Activated CD4-positive, alpha-beta T cell treated with anti-CD3 and anti-CD28 coated beads, Interleukin-2, amount 50 U/mL, for 1 hour (primary cell): ENCODE measurements at regions not wholly inside any gene's neighbourhood (a gene's known extent, or its start where the extent isn't known, plus 50 kb on each side); places are given as distances from the start of the nearest gene placed in this dataset.
"Not testable (repeated sequence)": the region's sequence is repeated elsewhere in the genome, so short reads cannot be mapped to it uniquely, and the experiment has no call there.

ENCODE experiments used
- DNase-seq: peaks from one replicate; pipeline ENCODE4 v3.0.0-alpha.2; 2020

DNA sequence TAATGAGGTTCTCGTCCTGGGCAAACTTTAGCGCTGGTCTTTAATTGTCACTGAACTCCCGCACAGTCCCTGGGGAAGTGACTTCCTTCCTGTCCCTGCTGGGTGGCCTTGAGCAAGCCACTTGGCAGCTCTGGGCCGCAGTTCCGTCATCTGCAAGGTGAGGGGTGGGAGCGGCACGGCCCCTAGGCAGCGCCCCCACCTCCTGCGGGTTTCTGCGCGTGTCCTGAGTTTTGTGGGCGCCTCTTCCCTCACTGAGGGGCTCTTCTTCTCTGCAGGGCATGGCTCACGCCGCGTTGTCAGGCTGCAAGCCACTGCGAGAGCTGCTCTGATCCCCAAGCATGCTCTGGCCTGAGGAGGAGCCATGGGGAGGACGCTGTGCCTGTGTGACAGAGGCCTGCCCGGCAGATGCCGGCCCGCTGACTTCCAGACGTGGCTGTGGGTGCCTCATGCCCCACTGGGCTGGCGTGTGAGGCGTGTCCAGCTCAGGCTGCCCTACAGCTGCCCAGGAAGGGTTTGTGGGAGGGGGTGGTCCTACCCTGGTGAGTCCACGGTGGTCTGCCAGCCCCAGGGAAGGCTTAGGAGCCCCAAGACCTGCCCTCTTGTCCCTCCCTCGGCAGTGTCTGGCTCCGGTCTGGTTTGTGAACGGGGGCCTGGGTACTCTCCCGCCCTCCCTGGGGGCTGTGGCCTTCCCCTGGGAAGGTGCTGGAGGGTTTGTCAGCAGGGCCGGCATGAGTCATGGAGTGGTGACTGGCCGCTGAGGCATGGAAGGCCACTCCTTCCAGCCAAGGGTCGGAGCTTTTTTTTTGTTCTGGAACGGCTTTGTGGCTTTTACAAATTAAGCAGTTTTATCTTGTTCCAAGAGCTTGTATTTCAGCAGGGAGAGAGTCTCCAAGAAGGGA, 182.0 kb downstream of the SEC14L1 start:
- DNase-seq: no peak

DNA sequence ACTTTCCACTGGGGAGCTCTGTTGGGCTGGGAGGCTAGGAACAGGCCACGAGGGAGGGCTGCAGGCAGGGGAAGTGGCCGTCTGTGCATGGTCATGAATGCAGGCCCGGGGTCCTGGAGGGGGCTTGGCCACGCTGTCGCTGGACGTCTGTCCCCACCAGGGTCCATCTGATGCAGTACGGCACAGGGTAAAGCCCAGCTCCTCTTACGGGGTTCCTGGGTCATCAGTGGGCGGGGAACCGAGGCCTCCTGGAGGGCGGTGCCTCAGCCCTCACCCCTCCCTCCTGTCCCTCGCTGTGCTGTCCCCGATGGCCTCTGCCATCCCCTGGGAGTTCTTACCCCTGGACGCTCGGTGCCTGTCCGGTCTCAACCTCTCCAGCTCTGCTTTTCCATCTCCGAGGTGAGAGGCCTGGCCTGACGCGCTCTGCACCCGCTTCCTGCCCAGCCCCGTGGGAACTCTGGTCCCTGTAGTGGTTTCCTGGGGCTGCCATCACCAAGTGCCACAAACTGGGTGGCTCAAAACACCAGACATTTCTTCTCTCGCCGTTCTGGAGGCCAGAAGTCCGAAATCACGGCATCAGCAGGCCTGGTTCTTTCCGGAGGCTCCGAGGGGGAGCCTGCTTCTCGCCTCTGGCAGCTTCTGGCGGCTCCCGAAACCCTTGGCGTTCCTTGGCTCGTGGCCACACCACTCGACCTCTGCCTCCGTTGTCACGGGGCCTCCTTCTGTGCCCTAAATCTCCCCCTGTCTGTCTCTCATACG, 182.8 kb downstream of the SEC14L1 start:
- no peak for DNase-seq

DNA sequence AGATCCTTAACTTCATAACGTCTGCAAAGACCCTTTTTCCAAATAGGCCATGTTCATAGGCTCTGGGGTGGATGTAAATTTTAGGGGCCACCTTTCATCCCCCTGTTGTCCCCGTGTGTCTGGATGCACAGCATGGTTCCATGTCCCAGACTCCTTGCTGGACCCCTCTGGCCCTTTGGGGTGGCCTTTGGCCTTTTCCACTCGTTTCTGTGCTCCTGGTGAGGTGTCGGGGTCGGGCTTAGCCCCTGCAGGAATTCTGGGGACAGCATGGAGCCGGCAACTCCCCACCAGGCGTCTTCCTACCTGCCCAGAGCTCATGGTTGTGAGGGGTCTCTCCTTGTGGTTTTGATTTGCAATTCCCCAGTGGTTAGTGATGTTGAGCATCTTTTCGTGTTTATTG, 183.5 kb downstream of the SEC14L1 start:
- DNase-seq: no peak

DNA sequence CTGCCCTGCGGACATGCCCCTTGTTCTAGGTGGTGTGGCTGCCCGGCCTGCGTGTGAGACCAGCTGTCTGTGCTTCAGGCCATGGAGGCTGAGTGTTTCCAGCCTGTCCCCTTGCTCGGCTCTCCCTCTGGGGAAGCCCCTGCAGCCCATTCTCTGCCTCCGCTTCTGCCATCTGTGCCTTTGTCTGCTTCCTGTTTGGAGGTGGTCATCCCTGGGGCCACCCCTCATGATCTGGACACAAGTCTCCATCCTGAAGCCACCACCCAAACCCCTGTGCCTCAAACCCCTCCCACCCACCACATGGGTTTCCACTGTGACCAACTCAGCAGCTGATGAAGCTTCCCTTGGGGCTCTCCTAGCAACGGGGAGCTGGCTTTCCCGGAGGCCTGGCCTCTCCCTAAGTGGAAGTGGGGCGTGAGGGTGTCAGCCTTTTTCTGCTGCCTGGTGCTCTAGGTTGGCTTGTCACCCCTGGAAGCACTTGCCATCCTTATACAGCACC, 184.9 kb downstream of the SEC14L1 start:
- DNase-seq: no peak

DNA sequence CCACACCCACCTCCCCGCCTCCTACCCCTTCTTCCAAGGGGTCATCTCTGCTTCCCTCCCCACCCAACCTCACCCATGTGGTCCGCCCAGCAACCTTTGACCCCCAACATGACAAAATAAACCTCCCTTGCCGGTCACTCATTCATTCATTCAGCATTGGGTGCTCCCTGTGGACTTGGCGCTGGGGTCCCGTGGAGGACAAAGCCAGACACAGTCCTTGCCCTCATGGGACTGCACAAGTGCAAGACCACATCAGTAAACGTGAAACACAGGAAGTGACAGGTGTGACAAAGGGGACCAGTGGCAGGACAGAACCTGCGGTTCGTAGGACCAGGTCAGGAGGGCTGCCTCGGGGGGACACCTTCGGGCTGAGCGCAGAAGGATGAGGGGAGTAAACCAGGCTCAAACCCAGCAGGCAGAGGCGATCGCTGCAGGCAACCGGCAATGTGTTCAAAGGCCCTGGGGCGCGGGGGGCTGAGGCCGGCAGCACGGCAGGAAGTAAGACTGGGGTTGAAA, 185.4 kb downstream of the SEC14L1 start:
- DNase-seq: no peak

DNA sequence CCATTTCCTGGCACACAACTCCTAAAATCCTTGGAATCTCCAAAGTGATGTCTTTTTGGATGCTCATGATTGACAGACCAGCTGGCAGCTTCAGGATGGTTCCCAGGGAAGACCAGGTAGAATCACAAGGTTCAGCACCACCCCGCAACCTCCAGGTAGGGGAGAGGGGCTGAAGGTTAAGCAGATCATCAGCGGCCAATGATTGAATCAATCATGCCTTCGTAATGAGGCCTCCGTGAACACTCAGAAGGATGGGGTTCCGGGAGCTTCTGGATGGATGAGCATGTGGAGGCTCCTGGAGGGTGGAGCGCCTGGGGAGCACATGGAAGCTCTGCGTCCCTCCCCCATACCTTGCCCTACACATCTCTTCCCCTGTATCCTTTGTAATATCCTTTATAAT, 185.9 kb downstream of the SEC14L1 start:
- no peak for DNase-seq

DNA sequence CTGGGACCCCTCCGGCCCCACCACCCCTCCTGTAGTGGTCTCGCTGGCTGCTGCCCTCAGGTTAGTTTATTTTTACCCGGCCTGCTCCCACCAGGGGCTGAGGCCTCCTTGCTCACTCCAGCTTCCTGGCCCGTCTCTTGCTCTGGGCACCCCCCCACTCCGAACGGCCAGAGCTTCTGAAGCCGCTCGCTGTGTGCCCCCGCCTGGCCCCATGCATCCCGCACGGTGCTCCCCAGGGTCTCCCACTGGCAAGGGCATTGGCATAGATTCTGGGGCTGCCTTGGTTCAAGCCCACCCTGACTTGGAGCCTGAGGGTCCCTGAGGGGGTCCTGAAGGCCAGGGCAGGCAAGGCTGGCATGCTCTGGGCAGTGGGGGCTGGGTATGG, 186.4 kb downstream of the SEC14L1 start:
- no peak for DNase-seq

DNA sequence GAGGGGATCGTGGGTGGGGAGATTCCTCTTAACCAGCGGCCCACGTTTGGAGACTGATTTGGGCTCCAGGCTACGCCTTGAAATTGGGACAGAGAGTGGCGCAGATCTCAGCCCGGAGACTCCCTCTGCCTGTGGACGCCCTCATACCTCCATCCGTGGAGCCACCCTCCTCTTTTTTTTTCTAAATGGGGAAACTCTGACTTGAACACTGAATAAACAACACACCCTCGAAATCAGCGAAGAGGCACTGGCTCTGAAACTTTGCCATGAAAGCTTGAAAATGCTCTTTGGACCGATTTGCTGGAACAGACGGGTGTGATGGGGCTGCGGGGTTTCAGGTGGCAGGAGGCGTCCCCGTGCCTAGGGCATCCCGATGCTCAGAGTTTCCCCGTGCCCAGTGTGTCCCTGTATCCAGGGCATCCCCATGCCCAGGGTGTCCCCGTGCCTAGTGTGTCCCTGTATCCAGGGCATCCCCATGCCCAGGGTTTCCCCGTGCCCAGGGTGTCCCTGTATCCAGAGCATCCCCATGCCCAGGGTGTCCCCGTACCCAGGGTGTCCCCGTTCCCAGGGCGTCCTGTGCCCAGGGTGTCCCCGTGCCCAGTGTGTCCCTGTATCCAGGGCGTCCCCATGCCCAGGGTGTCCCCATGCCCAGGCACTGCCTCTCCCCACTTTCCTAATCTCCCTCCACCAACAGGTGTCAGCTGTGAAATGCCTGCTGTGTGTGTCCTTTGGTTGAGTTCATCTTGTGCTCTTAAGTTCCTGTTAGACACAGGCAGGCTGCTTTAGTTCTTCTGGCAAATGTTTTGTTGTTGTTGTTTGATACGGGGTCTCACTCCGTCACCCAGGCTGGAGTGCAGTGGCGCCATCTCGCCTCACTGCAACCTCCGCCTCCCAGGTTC, 187.0 kb downstream of the SEC14L1 start:
- DNase-seq: no peak

DNA sequence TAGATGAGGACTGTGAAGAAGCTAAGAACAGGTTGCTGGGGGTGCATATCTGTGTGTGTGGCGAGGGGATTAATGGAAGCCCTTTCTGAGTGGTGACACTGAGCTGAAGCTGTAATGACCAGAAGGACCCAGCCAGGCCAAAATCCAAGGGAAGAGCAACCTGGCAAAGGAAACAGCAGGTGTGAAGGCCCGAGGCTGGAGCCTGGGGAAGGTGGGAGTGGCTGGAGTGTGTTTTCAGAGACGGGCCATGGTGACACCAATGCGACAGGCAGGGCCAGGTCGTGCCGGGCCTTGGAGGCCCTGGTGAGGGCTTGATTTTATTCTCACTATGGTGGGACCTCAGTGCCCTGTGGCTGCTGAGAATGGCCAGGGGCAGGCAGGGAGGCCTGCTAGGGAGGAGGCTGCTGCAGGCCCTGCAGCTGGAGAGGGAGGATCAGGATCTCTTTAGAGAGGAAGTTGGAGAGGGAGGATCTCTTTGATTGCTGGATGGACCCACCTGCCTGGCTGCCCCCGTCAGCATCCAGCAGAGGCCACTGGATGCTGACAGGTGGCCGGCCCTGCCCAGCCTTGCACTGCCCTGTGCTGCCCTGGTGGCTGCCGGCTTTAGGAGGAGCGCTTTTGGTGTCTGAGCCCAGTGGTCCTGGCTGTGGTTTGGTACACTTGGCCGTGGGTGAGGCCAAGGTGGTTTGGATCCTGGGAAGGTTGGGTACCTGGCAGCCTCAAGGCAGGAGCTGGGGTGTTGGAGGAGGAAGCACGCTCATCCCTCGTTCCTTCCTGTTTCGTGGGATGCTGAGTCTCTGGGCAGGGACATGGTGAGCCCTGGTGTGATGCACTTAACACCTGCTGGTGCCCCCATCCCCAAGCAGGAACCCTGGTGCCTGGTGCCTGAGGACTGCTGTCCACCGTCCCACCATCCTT, 188.3 kb downstream of the SEC14L1 start:
- no peak for DNase-seq

DNA sequence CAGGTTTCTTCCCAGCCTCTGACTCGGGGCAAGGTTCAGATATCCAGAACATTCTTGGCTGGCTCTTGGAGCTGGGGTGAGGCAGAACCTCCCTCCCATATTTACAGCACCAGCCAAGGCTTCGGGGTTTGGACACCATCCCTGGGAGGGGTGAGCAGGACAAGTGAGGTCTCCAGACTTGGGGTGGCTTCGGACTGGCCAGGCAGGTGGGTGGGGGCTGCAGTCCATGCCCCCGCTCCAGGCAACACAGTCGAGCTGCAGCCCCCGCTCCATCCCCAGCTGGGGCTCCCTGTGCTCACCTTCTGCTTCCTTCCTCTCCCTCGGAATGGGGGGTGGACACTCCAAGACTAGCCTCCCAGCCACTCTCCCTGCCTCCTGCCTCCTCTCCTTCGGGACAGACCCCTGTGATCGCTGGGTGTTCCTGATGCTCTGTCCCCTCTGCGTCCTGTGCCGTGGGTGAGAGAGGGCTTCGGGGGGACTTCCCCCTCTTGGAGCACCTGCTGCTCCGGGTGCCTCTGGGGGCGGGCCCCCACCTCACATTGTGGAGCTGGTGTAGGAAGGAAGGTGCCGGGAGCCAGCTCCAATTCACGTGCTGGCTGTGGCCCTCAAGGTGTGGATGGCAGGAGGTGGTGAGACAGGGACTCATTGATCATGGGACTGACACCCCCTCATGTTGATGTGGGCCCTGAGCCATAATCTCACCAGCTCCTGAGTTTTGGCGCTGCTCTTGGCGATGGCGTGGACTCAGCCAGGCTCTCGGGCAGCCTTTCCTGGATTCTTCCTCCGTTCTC, 189.2 kb downstream of the SEC14L1 start:
- no peak for DNase-seq

DNA sequence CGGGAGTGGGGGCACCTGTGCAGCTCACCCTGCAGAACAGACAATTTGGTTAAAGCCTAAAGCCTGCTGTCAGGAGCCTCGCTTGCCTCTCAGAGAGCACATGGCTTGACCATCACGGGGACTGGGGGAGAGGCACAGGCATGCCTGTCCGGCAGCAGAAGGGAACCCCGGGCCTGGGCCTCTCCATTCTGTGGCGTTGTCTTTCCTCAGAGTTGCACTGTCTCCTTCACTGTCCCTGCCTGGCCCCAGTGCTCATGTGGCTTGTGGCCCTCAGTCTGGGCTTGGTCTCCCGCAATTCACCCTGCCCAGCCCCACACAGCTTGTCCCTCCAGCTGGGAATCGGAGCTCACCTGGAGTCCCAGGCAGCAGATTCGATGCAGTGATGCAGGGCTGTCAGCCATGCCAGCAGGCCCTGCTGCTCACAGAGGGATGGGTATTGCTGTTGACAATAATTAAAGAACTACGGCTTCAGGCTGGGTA, 189.9 kb downstream of the SEC14L1 start:
- no peak for DNase-seq

DNA sequence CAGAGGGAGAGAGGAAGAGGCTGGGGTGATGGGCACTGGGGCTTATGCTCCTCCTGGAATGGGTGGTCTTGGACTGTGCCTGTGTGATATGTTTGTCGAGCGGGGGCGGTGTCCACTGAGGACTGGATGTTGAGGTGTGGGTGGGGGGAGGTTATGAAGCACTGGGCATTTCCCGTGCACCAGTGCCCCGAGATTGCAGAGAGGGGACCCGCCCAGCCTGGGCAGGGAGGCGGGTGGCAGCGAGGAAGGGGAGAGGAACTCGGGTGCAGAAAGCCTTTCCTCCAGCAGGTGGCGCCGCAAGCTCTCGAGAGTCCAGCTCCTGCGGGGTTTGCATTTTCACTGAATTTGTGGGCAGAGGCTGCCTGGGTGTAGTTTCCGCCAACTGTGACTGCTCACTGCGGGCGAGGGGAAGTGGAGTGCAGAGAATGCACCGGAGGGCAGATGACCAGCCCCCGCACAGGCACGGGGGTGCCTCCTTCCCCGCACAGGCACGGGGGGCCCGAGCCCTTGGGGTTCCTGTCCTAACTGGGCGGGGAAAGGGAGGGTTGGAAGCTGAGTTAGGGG, 190.6 kb downstream of the SEC14L1 start:
- DNase-seq: peak; percentile 98

DNA sequence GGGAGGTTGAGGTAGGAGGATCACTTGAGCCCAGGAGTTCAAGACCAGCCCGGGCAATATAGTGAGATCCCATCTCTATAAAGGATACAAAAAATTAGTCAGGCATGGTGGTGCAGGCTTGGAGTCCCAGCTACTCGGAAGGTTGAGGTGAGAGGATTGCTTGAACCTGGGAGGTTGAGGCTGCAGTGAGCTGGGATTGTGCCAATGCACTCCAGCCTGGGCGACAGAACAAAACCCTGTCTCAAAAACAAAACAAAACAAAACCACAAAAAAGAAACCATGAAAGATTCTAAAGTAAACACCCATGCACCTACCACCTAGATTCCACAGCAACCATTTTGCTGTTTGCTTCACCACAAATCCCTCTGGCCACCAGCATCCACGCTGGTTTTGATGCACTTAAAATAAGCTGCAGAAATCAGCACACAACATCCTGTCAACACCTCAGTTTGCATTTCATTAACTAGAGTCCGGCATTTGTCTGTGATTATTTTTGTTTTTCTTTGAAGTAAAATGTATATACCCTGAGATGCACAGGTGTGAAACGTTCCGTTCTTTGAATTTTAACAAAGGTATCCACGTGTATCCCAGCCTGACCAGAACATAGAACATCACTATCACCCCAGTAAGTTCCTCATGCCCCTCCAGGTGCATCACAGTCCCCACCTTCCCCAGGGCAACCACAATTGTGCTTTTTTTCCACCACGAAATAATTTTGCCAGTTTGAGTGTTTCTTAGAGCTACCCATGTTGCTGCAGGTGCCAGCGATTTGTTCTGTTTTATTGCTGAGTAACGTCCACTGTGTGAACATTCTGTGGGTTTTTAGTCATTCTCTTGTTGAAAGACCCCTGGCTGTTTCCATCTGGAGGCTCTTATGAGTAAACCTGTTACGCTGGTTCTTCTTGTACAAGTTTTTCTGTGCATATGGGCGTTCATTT, 191.5 kb downstream of the SEC14L1 start:
- peak; percentile 44 for DNase-seq

DNA sequence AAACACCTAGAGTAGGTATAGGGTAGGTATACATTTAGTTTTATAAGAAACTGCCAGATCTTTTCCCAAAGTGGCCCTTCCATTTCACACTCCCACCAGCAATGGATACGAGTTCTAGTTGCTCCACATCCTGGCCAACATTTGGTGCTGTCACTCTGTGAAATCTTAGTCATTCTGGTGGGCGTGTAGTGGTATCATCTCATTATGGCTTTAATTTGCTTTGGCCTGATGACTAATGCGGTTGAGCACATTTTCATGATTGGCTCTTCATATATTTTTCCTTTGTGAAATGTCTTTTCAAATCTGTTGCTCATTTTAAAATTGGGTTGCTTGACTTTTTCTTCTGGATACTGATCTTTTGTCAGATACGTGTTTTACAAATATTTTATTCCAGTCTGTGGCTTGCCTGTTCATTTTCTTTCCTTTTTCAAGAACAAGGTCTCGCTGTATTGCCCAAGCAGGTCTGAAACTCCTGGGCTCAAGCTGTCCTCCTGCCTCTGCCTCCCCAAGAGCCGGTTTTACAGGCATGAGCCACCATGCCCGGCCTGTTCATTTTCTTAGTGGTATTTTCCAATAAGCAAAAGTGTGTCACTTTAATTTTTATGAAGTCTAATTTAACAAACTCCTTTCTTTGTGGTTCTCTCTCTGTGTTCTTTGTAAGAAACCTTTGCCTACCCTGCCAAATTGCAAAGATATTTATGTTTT, 192.4 kb downstream of the SEC14L1 start:
- no peak for DNase-seq

DNA sequence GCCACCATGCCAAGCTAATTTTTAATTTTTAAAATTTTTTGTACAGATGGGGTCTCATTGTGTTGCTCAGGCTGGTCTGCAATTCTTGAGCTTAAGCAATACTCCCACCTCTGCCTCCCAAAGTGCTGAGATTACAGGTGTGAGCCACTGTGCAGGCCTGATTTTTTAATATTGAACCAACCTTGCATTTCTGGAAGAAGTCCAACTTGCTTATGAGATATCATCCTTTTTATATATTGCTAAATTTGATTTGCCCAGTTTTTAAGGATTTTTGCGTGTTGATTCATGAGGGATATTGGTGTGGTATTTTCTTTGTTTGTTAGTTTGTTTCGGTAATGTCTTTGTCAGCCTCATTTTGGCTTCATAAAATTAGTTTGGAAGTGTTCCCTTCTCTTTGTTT, 196.4 kb downstream of the SEC14L1 start:
- no peak for DNase-seq

DNA sequence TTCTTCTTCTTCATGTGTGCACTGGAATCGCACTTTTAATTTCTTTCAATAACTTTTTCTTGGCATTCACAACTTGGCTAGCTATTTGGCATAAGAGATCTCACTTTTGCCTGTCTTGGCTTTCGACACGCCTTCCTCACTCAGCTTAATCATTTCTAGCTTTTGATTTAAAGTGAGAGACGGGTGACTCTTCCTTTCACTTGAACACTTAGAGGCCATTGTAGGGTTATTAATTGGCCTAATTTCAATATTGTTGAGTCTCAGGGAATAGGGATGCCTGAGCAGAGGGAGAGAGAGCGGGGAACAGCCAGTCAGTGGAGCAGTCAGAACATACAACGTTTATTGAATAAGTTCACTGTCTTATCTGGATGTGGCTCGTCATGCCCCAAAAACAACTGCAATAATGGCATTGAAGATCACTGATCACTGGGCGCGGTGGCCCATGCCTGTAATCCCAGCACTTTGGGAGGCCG, 200.3 kb downstream of the SEC14L1 start:
- DNase-seq: no peak

DNA sequence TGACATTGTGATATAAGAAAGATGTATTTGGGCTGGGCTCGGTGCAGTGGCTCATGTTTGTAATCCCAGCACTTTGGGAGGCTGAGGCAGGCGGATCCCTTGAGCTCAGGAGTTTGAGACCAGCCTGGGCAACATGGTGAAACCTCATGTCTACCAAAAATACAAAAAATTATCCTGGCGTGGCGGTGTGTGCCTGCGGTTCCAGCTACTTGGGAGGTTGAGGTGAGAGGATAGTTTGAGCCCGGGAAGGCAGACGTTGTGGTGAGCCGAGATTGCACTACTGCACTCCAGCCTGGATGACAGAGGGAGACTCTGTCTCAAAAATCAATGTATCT, 201.9 kb downstream of the SEC14L1 start:
- DNase-seq: not testable (repeated sequence)

DNA sequence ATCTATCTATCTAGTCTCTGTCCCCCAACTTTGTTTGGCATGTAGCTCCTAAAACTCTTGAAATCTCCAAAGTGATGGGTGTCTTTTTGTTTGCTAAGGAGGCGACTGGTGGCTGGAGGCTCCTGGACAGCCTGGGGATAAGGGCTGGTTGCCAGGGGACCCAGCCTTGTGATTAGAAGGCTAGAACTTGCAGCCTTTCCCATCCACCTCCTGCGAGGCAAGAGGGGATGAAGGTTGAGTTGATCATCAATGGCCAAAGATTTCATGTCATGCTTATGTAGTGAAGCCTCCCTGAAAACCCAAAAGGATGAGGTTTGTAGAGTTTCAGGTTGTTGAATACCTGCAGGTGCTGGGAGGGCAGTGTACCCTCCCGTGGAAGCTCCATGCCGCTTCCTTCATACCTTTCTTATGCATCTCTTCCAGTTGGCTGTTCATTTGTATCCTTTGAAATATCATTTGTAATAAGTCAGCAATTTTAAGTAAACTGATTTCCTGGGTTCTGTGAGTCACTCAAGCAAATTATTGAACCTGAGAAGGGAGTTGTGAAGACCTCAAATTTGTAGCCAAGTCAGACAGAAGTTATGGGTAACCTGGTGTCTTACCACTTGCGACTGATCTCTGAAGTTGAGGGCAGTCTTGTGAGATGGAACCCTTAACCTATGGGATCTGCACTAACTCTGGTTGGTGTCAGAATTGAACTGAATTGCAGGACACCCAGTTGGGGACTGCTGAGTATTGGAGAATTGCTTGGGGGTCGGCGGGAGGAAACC, 202.4 kb downstream of the SEC14L1 start:
- no peak for DNase-seq
